Panc1 (cell line): ENCODE measurements at regions not wholly inside any gene's neighbourhood (a gene's known extent, or its start where the extent isn't known, plus 50 kb on each side); places are given as distances from the start of the nearest gene placed in this dataset.

Source experiments
- ATAC-seq: fragments of 200-7000 bp; cut with Tn5 transposase; 2 replicates; pipeline ENCODE4 v1.9.1; 2020; ENCODE audit warnings: mild to moderate bottlenecking, moderate library complexity
- BruUV-seq: library from RNA; stranded (reverse); fragments of 400-500 nt; replicated peaks from 2 replicates; lab custom pipeline; 2021; lab: Mats Ljungman, UMichigan
- CTCF ChIA-PET: fragments of 300-600 bp; sonication (Branson Sonifier 250); formaldehyde crosslinking; loops from one replicate; lab custom pipeline; 2022; ENCODE audit warnings: antibody characterized with exemption; lab: Charles Lee
- POLR2A ChIA-PET: fragments of 300-600 bp; sonication (Branson Sonifier 250); formaldehyde crosslinking; loops from one replicate; lab custom pipeline; 2022; ENCODE audit warnings: antibody characterized with exemption; lab: Charles Lee
- DNase-seq: peaks from one replicate; pipeline ENCODE4 v3.0.0-alpha.2; 2010; ENCODE audit warnings: low read depth, low spot score
- H3K27ac ChIP-seq: 2 replicates; pipeline ENCODE4 v1.5.1; 2011; ENCODE audit warnings: mild to moderate bottlenecking, low read length, inconsistent platforms
- H3K27me3 ChIP-seq: fragments of 200-500 bp; sonication (Bioruptor generic); 2 replicates; pipeline ENCODE4 v1.6.0; 2014; ENCODE audit warnings: low read length, inconsistent platforms; ENCODE audit not compliant: control insufficient read depth, insufficient read depth
- H3K36me3 ChIP-seq: fragments of 200-500 bp; sonication (Bioruptor generic); 2 replicates; pipeline ENCODE4 v1.5.1; 2014; ENCODE audit warnings: inconsistent platforms, mild to moderate bottlenecking, low read length, moderate library complexity; ENCODE audit not compliant: control insufficient read depth, insufficient read depth
- H3K4me1 ChIP-seq: 2 replicates; pipeline ENCODE4 v1.5.1; 2011; ENCODE audit warnings: inconsistent platforms, mild to moderate bottlenecking, low read length, moderate library complexity; ENCODE audit not compliant: control insufficient read depth, insufficient read depth
- H3K4me3 ChIP-seq, 2 experiments: 2 replicates each; pipeline ENCODE4 v1.5.1; 2011 to 2012; ENCODE audit warnings: low read depth in 2 of 2, low read length in 2 of 2, mild to moderate bottlenecking in 2 of 2, inconsistent platforms in 1 of 2, moderate library complexity in 1 of 2
- H3K9me3 ChIP-seq: fragments of 200-500 bp; sonication (Bioruptor generic); 2 replicates; pipeline ENCODE4 v1.5.1; 2014; ENCODE audit warnings: low read depth, mild to moderate bottlenecking, inconsistent platforms, low read length, moderate library complexity; ENCODE audit not compliant: control insufficient read depth, insufficient read depth
- CTCF ChIP-seq: fragments of 450-650 bp; IDR thresholded peaks from 2 replicates; pipeline ENCODE4 v1.5.1; 2017; ENCODE audit warnings: mild to moderate bottlenecking
- POLR2AphosphoS5 ChIP-seq: IDR thresholded peaks from 2 replicates; pipeline ENCODE4 v1.6.1; 2012; ENCODE audit warnings: mild to moderate bottlenecking, low read depth, low read length, moderate library complexity
- REST ChIP-seq, 2 experiments: IDR thresholded peaks; 2 replicates each; pipeline ENCODE4 v1.6.1; 2011 to 2012; ENCODE audit warnings: low read depth in 2 of 2, control low read depth in 1 of 2, low read length in 1 of 2, mild to moderate bottlenecking in 1 of 2, moderate library complexity in 1 of 2; ENCODE audit not compliant: insufficient read depth in 1 of 2
- SIN3A ChIP-seq: IDR thresholded peaks from 2 replicates; pipeline ENCODE4 v1.6.1; 2012; ENCODE audit warnings: low read depth, mild to moderate bottlenecking, low read length, moderate library complexity, borderline replicate concordance; ENCODE audit not compliant: insufficient read depth
- TCF7L2 ChIP-seq: IDR thresholded peaks from 2 replicates; pipeline ENCODE4 v1.6.1; 2011; ENCODE audit warnings: mild to moderate bottlenecking, low read depth, low read length, inconsistent platforms
- in situ Hi-C: cut with HindIII; loops from 2 replicates; pipeline ENCODE4 v1.10.0; 2016; ENCODE audit warnings: low sequenced_read_pairs, low pct_unique_long_range_greater_than_20kb
- intact Hi-C: fragments of 100-400 bp; cut with micrococcal nuclease; formaldehyde crosslinking; loops from one replicate; pipeline ENCODE4 v1.10.0; 2022; ENCODE audit not compliant: unreplicated experiment

GRCh38 chr6:164167873-164168405, 753.4 kb downstream of the QKI start:
- no peak overlapping the region for H3K4me3 ChIP-seq
- ATAC-seq = no peak
- H3K9me3 ChIP-seq = no peaks in the 10 kb centered on the region
- ChIA-PET POLR2A (no interaction called here), CTCF (no interaction called here)
- H3K4me1 ChIP-seq = no peaks in the 10 kb centered on the region
- H3K27me3 ChIP-seq = no peaks in the 10 kb centered on the region
- no peak for DNase-seq
- no peaks in the 10 kb centered on the region for H3K36me3 ChIP-seq
- intact Hi-C loops = no loop called here
- no TSS peak for BruUV-seq
- TF ChIP-seq REST (IDR thresholded peaks at IDR 0.05; ENCODE audit: insufficient read depth in 1 of 2, low read depth in 2 of 2, low read length in 1 of 2) (no peak), POLR2AphosphoS5 (no peak), CTCF (no peak), SIN3A (no peak), TCF7L2 (no peak)
- no peak overlapping the region for H3K27ac ChIP-seq
- in situ Hi-C loops = no loop called here

GRCh38 chr6:164166996-164167395, 752.5 kb downstream of the QKI start:
- no peak for DNase-seq
- intact Hi-C loops = no loop called here
- Histone ChIP-seq H3K36me3 (no peaks in the 10 kb centered on the region), H3K4me3 (no peak overlapping the region), H3K27me3 (no peaks in the 10 kb centered on the region), H3K9me3 (no peaks in the 10 kb centered on the region), H3K27ac (no peak overlapping the region), H3K4me1 (no peaks in the 10 kb centered on the region)
- CTCF ChIA-PET = no interaction called here
- ATAC-seq = no peak
- no TSS peak for BruUV-seq
- no peak for TF ChIP-seq REST (IDR thresholded peaks at IDR 0.05; ENCODE audit: insufficient read depth in 1 of 2, low read depth in 2 of 2, low read length in 1 of 2)
- no peak for TF ChIP-seq POLR2AphosphoS5
- no peak for TF ChIP-seq SIN3A
- TF ChIP-seq CTCF = no peak
- no peak for TF ChIP-seq TCF7L2
- POLR2A ChIA-PET = no interaction called here
- in situ Hi-C loops = no loop called here
